OCI-LY3 (cell line): ENCODE measurements at regions not wholly inside any gene's neighbourhood (a gene's known extent, or its start where the extent isn't known, plus 50 kb on each side); places are given as distances from the start of the nearest gene placed in this dataset.

Source experiments
- CTCF ChIP-seq: fragments of 200-600, 300-600 bp; sonication (generic); IDR thresholded peaks from 2 replicates; pipeline ENCODE4 v1.5.1; 2014; ENCODE audit warnings: antibody characterized with exemption, low read length, low read depth
- EZH2phosphoT487 ChIP-seq: fragments of 200-600 bp; shearing (Covaris generic); IDR thresholded peaks from 2 replicates; pipeline ENCODE4 v1.6.1; 2018; ENCODE audit warnings: antibody characterized with exemption, mixed run types, low read depth

GRCh38 chr2:182477774-182478173, 50.9 kb upstream of the PDE1A start:
- no peak for TF ChIP-seq CTCF
- TF ChIP-seq EZH2phosphoT487, result no peak
